DND-41 (cell line): ENCODE measurements at regions not wholly inside any gene's neighbourhood (a gene's known extent, or its start where the extent isn't known, plus 50 kb on each side); places are given as distances from the start of the nearest gene placed in this dataset.

Source experiments
- EZH2 ChIP-seq: IDR thresholded peaks from 3 replicates; pipeline ENCODE4 v1.6.1; 2012; ENCODE audit warnings: borderline replicate concordance, low read depth, mild to moderate bottlenecking, moderate library complexity, low read length, inconsistent platforms; ENCODE audit not compliant: severe bottlenecking
- TF ChIP-seq, protein P1 (sequence below): IDR thresholded peaks from 2 replicates; pipeline ENCODE4 v1.5.1; 2012; ENCODE audit warnings: borderline replicate concordance, low read length, moderate library complexity, mild to moderate bottlenecking; ENCODE audit not compliant: poor library complexity, severe bottlenecking; ENCODE audit errors: extremely low read depth

DNA sequence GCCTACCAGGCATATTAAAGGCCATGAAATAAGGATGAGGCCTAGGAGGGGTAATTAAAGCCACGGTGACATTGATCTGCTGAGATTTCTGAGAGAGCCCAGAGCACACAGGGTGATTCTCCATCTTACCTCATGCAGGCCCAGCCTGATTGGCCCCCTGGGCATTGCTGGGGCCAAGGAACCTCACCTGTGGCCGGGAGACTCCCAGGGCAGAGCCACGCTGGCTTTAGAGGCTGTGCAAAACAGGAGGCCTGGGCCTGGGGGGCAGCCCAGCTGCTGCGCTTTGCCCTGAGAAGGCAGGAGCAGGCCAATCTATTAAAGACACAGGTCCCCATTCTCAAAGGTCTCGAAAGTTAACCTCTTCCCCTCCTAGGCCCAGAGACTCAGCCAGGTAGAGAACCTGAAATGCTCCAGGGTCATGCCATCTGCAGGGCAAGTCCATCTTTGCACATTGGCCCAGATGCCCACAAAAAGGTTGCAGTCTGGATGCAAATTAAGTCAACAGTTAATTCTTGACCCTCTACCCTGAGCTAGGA is 1099.7 kb downstream of the BCL11B start:
- TF ChIP-seq, protein P1, sequence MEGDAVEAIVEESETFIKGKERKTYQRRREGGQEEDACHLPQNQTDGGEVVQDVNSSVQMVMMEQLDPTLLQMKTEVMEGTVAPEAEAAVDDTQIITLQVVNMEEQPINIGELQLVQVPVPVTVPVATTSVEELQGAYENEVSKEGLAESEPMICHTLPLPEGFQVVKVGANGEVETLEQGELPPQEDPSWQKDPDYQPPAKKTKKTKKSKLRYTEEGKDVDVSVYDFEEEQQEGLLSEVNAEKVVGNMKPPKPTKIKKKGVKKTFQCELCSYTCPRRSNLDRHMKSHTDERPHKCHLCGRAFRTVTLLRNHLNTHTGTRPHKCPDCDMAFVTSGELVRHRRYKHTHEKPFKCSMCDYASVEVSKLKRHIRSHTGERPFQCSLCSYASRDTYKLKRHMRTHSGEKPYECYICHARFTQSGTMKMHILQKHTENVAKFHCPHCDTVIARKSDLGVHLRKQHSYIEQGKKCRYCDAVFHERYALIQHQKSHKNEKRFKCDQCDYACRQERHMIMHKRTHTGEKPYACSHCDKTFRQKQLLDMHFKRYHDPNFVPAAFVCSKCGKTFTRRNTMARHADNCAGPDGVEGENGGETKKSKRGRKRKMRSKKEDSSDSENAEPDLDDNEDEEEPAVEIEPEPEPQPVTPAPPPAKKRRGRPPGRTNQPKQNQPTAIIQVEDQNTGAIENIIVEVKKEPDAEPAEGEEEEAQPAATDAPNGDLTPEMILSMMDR = peak; percentile 19
- TF ChIP-seq EZH2 = no peak
